Activated T-cell treated with anti-CD3 and anti-CD28 coated beads, Interleukin-2, amount 50 U/mL, for 4 hours (primary cell): ENCODE measurements at regions not wholly inside any gene's neighbourhood (a gene's known extent, or its start where the extent isn't known, plus 50 kb on each side); places are given as distances from the start of the nearest gene placed in this dataset.

Experiments used
- ATAC-seq, 2 donors: fragments of 200-7000 bp; cut with Tn5 transposase; one replicate each; pipeline ENCODE4 v1.10.0; 2021
- DNase-seq: peaks from one replicate; pipeline ENCODE4 v3.0.0-alpha.2; 2020
- H3K27me3 Mint-ChIP-seq: one replicate; pipeline ENCODE4 v1.8.0; 2021; ENCODE audit warnings: low read depth, mixed read lengths
- H3K36me3 Mint-ChIP-seq: one replicate; pipeline ENCODE4 v1.8.0; 2022; ENCODE audit warnings: mixed read lengths; ENCODE audit not compliant: insufficient read depth
- H3K4me1 Mint-ChIP-seq: one replicate; pipeline ENCODE4 v1.8.0; 2021; ENCODE audit warnings: low read depth, mixed read lengths
- H3K4me3 Mint-ChIP-seq: one replicate; pipeline ENCODE4 v1.8.0; 2021; ENCODE audit warnings: mild to moderate bottlenecking, moderate library complexity, mixed read lengths
- H3K9me3 Mint-ChIP-seq: one replicate; pipeline ENCODE4 v1.8.0; 2021; ENCODE audit warnings: mixed read lengths

DNA sequence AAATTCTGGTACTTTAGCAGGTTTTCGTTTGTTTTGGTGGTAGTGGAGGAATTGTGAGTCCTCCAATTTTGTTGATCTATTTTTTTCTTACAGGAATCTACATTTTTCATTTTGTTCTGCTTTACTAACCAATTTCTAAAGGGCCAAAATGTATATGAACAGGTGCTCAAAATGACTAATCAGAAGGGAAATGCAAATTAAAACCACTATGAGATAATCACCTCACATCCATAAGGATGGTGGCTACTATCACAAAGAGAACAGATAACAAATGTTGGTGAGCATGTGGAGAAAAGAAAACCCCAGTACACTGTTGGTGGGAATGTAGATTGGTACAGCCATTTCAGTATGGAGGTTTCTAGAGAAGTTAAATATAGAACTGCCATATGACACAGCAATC is 134.2 kb downstream of the LMO4 start:
- H3K9me3 Mint-ChIP-seq = peaks cover 14% of the 10 kb centered on the region
- H3K36me3 Mint-ChIP-seq = no peaks in the 10 kb centered on the region
- H3K4me3 Mint-ChIP-seq = no peak overlapping the region
- no peaks in the 10 kb centered on the region for H3K27me3 Mint-ChIP-seq
- H3K4me1 Mint-ChIP-seq = no peaks in the 10 kb centered on the region
- DNase-seq (no peak), ATAC-seq (no peak)

DNA sequence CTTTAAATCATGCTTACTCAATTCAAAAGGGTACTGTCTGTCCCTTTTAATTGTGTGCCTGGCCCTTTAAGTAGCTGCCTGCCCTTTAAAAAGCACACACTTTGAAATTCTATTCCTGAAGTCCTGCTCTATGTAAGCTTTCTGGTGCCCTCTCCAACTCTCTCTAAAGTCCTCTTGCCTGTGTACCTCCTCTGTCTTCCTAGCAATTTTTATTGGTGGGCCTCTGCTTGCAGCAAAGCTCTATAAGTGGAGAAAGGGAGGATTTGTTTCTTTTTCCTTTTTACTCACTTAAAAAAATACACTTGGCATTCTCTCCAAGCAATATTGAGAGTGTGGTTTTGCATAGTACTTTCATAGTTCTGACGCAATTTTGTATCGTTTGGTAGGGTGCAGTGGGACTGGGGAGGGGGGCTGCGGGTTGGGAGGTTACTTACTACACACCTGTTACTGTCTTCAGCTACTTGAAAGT is 135.4 kb downstream of the LMO4 start:
- ATAC-seq = no peak
- H3K4me3 Mint-ChIP-seq = no peak overlapping the region
- DNase-seq = no peak

DNA sequence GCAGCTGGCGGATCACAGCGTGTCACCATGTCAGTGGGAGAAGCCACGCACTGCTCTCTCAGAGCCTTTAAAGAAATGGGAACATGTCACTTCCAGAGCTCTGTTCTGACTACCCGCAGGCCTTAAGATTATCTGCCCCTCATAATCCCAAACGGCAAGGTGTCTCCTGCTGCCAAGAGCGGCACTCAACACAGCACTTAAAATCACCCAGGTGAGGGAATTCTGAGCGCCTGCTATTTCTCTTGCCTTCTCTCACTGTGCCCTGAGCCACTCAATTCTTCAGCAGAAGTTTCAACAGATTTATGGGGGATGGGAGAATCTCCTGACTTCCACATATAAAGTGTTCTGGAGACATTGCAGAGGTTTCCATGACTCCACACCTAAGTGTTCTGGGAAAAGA is 137.9 kb downstream of the LMO4 start:
- no peaks in the 10 kb centered on the region for H3K27me3 Mint-ChIP-seq
- no peaks in the 10 kb centered on the region for H3K9me3 Mint-ChIP-seq
- no peak for DNase-seq
- H3K4me1 Mint-ChIP-seq = no peaks in the 10 kb centered on the region
- H3K4me3 Mint-ChIP-seq = no peak overlapping the region
- no peak for ATAC-seq
- H3K36me3 Mint-ChIP-seq = no peaks in the 10 kb centered on the region

More for the DNA sequence above, 135.4 kb downstream of the LMO4 start:
- Mint-ChIP-seq H3K36me3 (no peaks in the 10 kb centered on the region), H3K27me3 (no peaks in the 10 kb centered on the region), H3K4me1 (no peaks in the 10 kb centered on the region), H3K9me3 (peaks cover 11% of the 10 kb centered on the region)

DNA sequence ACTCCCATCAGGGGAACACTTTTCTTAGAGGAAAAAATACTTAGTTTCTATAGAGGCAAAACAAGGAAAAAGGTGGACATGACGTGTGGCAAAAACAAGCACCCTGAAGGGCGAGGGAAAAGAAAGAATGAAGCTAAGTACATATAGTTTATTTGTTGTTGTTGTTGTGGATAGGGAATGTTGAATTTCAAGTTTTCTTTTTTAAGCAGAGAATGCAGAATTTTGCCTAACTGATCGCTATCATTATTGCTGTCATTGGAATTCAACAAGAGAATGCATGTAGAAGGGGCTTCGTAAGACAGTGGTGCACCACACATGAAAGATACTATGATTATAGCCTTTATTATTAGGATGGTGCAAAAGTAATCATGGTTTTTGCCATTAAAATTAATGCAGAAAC is 144.0 kb downstream of the LMO4 start:
- Mint-ChIP-seq H3K27me3 (no peaks in the 10 kb centered on the region), H3K4me3 (no peak overlapping the region), H3K4me1 (no peaks in the 10 kb centered on the region), H3K9me3 (no peaks in the 10 kb centered on the region), H3K36me3 (no peaks in the 10 kb centered on the region)
- ATAC-seq (no peak), DNase-seq (no peak)

DNA sequence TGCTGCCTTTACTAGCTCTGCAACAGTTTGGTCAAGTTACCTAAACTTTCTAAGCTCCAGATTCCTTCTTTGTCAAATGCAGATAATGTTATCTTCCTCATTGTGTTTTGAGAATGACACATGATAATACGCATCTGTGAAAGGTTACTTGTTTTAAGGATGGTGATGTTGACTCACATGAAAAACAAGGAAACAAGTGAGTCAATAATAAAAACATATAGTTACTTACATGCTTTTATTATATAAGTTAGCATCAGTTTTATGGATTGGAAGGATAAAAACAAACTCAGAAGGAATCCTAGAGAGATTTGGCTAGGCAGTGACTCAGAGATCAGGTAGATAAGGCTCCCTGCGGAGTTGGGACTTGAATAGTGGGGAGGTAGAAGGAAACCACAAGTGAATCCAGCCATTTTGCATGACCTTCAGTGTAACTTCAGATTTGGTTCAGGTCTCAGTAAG is 144.6 kb downstream of the LMO4 start:
- no peak for DNase-seq
- Mint-ChIP-seq H3K4me3 (no peak overlapping the region), H3K9me3 (no peaks in the 10 kb centered on the region), H3K4me1 (no peaks in the 10 kb centered on the region), H3K27me3 (no peaks in the 10 kb centered on the region), H3K36me3 (no peaks in the 10 kb centered on the region)
- ATAC-seq = no peak

DNA sequence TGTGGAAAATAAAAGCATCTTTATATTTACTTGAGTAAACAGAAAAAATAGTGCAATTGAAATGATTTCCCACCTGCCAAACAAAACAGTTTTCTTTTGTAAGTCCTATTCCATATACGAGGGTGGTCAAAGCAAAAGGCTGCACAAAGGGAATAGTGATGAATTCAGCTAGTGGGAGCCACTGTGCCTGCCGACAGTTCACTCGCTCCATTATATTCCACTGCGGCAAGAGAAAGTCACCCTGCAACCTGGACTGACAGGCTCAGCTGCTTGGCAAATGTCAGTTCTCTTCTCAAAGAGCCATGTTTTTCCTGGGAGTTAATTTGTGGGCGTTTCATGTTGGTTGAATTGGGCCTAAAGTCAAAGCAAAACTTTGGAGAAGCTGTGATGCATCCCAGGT is 145.4 kb downstream of the LMO4 start:
- Mint-ChIP-seq H3K27me3 (no peaks in the 10 kb centered on the region), H3K36me3 (no peaks in the 10 kb centered on the region), H3K4me1 (no peaks in the 10 kb centered on the region), H3K9me3 (no peaks in the 10 kb centered on the region), H3K4me3 (no peak overlapping the region)
- DNase-seq = no peak
- no peak for ATAC-seq

DNA sequence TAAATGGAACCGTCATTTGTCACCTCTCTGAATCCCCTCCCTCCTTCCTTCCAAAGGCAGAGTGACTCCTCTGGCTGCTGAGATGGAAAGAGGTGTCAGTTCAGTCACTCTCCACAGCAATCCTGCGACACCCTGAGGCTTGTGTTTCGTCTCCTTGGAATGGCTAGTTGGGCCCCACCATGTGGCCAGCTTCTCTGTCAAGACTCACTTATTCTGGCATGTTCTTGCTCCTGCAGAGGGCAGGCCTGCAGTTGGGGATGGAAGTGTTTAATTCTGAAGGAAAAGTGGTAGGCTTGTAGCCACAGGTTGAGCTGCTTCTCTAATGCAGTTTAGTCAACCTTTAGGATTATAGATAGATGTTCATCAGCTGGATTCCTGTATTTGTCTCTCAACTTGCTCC is 149.6 kb downstream of the LMO4 start:
- no peaks in the 10 kb centered on the region for H3K9me3 Mint-ChIP-seq
- no peak overlapping the region for H3K4me3 Mint-ChIP-seq
- ATAC-seq (no peak), DNase-seq (no peak)
- no peaks in the 10 kb centered on the region for H3K4me1 Mint-ChIP-seq
- no peaks in the 10 kb centered on the region for H3K36me3 Mint-ChIP-seq
- no peaks in the 10 kb centered on the region for H3K27me3 Mint-ChIP-seq

DNA sequence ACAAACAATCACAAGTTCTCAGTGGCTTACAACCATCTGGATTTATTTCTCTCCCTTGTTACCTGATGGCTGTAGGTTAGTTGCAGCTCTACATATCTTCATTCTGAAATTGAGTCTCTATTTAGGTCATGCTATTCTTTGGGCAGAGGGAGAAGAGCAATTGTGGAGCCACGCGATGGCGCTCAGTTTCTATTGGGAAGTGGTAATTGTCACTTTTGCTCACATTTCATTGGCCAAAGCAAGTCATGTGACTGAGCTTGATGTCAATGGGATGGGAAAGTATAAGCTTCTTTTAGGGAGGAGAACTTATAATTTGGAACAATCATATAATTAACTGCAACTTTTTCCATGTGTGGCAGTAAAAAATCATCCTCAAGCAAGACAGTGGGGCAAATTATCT is 166.5 kb downstream of the LMO4 start:
- H3K4me1 Mint-ChIP-seq = no peaks in the 10 kb centered on the region
- H3K27me3 Mint-ChIP-seq = no peaks in the 10 kb centered on the region
- DNase-seq = no peak
- no peaks in the 10 kb centered on the region for H3K36me3 Mint-ChIP-seq
- ATAC-seq = no peak
- H3K9me3 Mint-ChIP-seq = no peaks in the 10 kb centered on the region
- no peak overlapping the region for H3K4me3 Mint-ChIP-seq

DNA sequence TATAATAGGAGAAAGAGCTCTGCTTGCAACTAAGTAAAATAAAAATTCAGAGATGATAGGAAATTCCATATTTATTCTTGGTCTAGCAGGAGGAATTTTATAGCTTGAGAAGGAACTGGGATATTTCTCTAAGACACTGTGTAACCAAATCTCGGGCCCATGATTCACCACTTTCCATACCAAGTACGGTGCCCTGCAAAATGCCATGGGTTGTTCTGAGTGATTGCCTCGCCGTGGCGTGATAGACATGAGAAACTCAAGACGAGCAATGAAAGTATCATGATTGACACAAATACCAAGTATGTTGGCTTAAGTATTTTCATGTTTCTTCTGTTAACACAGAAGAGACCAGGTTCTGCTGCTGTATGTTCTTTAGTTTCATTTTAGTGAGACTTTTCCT is 167.2 kb downstream of the LMO4 start:
- H3K4me1 Mint-ChIP-seq = no peaks in the 10 kb centered on the region
- no peak for ATAC-seq
- H3K27me3 Mint-ChIP-seq = no peaks in the 10 kb centered on the region
- no peak for DNase-seq
- H3K9me3 Mint-ChIP-seq = no peaks in the 10 kb centered on the region
- H3K4me3 Mint-ChIP-seq = no peak overlapping the region
- H3K36me3 Mint-ChIP-seq = no peaks in the 10 kb centered on the region

DNA sequence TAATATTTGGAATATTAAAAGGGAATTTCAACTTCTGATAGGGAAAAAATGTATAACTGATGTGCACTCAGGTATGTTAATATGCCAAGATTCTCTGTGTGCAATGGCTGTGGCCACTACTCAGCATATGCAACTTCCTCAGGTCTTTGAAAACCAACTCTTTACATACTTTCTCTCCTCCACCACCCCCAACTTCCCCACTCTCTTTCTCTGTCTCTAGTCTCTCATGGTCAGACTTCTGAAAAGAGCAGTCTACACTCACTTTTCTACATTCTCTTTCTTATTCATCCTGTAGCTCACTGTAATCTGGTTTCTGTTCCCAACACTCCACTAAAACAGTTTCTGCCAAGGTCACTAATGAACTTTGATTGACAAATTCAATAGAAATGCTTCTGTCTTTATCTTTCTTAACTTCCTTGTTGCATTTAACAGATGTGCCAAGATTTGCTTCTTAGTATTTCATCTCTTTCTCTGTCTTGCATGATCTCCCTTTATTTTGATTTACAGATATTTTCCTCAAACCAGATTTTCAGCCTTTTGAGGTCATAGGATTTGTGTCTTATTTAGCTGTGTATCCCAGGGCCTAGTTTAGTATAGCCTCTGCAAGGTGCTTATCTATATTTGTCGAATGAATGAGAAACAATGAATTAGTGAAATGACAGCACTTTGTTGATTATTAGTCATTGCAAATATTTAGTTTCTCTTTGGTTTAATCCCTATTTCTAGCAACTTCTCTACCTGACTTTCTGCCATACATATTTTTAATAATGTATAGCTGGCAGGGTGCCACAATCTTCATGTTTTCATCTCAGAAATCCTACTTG is 168.9 kb downstream of the LMO4 start:
- Mint-ChIP-seq H3K4me1 (no peaks in the 10 kb centered on the region), H3K36me3 (no peaks in the 10 kb centered on the region), H3K9me3 (no peaks in the 10 kb centered on the region), H3K27me3 (no peaks in the 10 kb centered on the region), H3K4me3 (no peak overlapping the region)
- ATAC-seq (no peak), DNase-seq (no peak)

DNA sequence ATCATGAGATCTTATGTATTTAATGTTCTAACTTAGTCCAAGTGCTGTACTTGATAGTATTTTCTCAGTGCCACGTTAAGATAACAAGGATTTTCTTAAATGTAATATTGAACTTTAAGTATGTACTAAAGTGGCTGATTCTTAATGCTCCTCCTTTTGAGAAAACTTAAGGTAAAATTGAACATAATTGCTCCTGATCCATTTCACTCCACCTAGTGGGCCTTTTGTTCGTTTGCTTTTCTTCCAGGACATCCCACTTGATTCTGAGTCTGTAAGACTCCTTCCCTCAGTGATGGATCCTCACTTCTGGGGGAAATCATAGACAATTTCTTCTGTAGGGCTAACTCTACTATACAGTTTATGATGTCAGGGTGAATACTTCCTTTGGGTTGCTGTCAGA is 173.1 kb downstream of the LMO4 start:
- Mint-ChIP-seq H3K36me3 (no peaks in the 10 kb centered on the region), H3K4me1 (peaks cover 5% of the 10 kb centered on the region), H3K27me3 (no peaks in the 10 kb centered on the region), H3K4me3 (no peak overlapping the region), H3K9me3 (no peaks in the 10 kb centered on the region)
- ATAC-seq (no peak), DNase-seq (no peak)

DNA sequence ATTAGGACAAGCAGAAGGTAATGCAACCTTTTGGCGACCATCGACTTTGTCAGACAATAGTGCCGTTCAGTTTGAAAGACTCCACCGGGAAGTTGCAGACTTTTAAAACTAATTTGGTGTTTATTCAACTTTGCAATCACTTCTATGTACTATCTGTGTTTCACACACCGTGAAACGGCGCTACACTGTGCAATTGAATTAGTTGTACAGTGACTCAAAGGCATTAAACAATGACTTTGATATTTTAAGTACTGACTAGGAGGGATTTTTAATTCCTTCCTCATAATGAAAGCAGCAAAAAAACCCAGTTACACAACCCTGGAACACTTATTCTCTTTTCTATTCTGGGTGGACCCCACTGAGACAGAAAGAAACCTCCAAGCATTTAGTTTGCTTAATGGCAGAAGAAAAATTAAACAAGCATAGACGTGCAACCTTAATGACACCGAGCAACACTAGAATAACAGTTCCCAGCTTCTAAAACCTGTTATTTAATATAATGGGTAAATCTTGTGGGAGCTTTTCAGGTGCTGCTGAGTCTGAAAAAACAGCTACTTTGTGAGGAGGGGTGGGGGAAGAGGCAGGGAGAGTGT is 176.8 kb downstream of the LMO4 start:
- Mint-ChIP-seq H3K27me3 (no peaks in the 10 kb centered on the region), H3K4me3 (no peak overlapping the region), H3K36me3 (no peaks in the 10 kb centered on the region), H3K4me1 (peaks cover 9% of the 10 kb centered on the region), H3K9me3 (no peaks in the 10 kb centered on the region)
- DNase-seq (no peak), ATAC-seq (no peak)

DNA sequence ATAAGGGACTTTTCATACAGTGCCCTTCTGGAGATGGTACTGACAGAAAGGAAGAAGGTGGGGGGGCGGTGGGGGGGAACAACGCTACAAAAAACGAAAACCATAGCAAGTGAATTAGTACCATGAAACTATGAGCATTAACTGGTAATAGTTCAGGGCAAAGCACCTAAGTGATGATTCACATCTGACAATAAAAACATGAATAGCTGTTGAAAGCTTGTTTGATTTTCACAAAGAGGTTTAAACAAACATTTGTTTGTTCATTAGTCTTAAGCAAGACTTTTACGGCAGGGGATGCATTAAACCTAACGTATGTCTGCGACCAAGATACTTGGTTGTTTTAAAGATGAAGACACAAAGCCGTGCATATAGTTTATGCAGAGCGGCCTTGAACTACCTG is 177.5 kb downstream of the LMO4 start:
- DNase-seq (no peak), ATAC-seq (no peak)
- Mint-ChIP-seq H3K27me3 (no peaks in the 10 kb centered on the region), H3K4me1 (peaks cover 9% of the 10 kb centered on the region), H3K9me3 (no peaks in the 10 kb centered on the region), H3K4me3 (no peak overlapping the region), H3K36me3 (no peaks in the 10 kb centered on the region)

DNA sequence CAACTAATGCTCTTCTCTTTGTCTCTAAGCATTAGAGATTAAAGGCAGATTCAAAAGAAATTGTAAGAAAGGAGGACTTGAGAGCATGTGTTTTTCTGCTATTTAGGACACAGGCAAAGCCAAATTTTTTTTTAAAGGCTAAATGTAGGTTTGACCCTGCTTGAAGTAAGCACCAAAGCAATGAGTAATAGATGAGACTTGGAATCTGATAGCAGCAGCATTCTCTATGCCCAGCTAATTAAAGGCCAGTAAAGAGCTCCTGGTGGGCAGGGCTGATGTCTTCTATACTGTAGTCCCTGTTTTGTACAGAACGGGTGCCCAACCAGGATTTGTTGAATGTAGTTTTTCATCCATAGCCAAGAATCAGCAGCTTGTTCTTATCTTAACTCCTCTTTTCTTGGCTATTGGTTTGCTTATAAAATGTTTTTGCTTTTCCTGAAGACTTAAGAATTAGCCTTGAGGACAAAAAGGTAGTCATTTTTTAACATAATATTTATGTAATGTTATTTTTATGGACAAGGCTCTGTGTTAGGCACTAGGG is 179.6 kb downstream of the LMO4 start:
- Mint-ChIP-seq H3K4me1 (peaks cover 9% of the 10 kb centered on the region), H3K9me3 (peaks cover 3% of the 10 kb centered on the region), H3K4me3 (no peak overlapping the region), H3K27me3 (no peaks in the 10 kb centered on the region), H3K36me3 (no peaks in the 10 kb centered on the region)
- DNase-seq (no peak), ATAC-seq (no peak)

DNA sequence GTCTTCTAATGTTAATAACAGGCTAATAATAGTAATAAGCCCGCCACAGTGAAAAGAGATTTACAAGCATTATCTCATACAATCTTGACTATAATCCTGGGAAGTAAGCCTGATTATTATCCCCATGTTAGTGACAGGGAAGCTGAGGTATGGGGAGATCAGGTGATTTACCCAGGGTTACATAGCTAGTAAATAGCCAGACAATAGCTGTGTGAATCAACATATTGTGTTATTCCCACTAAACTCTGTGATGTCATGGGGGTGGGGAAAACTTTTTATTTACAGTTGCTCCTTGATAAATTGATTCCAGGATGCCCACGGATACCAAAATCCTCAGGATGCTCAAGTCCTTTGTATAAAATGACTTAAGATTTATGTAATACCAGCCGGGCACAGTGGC is 181.9 kb downstream of the LMO4 start:
- no peak for ATAC-seq
- peaks cover 3% of the 10 kb centered on the region for H3K9me3 Mint-ChIP-seq
- DNase-seq = no peak
- peaks cover 9% of the 10 kb centered on the region for H3K4me1 Mint-ChIP-seq
- no peaks in the 10 kb centered on the region for H3K36me3 Mint-ChIP-seq
- no peak overlapping the region for H3K4me3 Mint-ChIP-seq
- H3K27me3 Mint-ChIP-seq = no peaks in the 10 kb centered on the region
